SW 1271 (cell line): ENCODE measurements at regions not wholly inside any gene's neighbourhood (a gene's known extent, or its start where the extent isn't known, plus 50 kb on each side); places are given as distances from the start of the nearest gene placed in this dataset.
A peak's percentile ranks its signal among the peaks of the same experiment; 100 is the strongest.

Experiments
- DNase-seq, 2 experiments: peaks; one replicate each; lab custom pipeline; 2025; lab: John Stamatoyannopoulos, UW

GRCh38 chr5:28512648-28513047 is 1474.3 kb upstream of the CDH9 start:
- DNase-seq: no peak

GRCh38 chr5:28505121-28505520 is 1466.7 kb upstream of the CDH9 start:
- DNase-seq: no peak

- no peak for DNase-seq
Observed at GRCh38 chr5:28500511-28500910, 1462.1 kb upstream of the CDH9 start.

GRCh38 chr5:28499766-28500290 is 1461.4 kb upstream of the CDH9 start:
- DNase-seq: no peak

- DNase-seq: no peak
Observed at GRCh38 chr5:28495876-28496275, 1457.5 kb upstream of the CDH9 start.

GRCh38 chr5:28493456-28493855 is 1455.1 kb upstream of the CDH9 start:
- DNase-seq: no peak

- no peak for DNase-seq
Observed at GRCh38 chr5:28488752-28489151, 1450.4 kb upstream of the CDH9 start.

GRCh38 chr5:28483327-28484025 is 1445.1 kb upstream of the CDH9 start:
- DNase-seq: no peak

- DNase-seq: no peak
Observed at GRCh38 chr5:28473531-28474107, 1435.2 kb upstream of the CDH9 start.

- no peak for DNase-seq
Observed at GRCh38 chr5:28468166-28468565, 1429.8 kb upstream of the CDH9 start.

GRCh38 chr5:28463728-28464127 is 1425.3 kb upstream of the CDH9 start:
- no peak for DNase-seq

- DNase-seq: no peak
Observed at GRCh38 chr5:28451483-28451882, 1413.1 kb upstream of the CDH9 start.

- DNase-seq: no peak
Observed at GRCh38 chr5:28450997-28451396, 1412.6 kb upstream of the CDH9 start.

GRCh38 chr5:28448791-28449190 is 1410.4 kb upstream of the CDH9 start:
- DNase-seq: no peak

GRCh38 chr5:28430565-28431178 is 1392.3 kb upstream of the CDH9 start:
- DNase-seq: no peak

GRCh38 chr5:28421141-28421540 is 1382.8 kb upstream of the CDH9 start:
- DNase-seq: no peak

- DNase-seq: no peak
Observed at GRCh38 chr5:28415791-28416443, 1377.5 kb upstream of the CDH9 start.

GRCh38 chr5:28414619-28415018 is 1376.2 kb upstream of the CDH9 start:
- no peak for DNase-seq

- no peak for DNase-seq
Observed at GRCh38 chr5:28408651-28409050, 1370.3 kb upstream of the CDH9 start.

- peak; percentile 40 to 82 for DNase-seq
Observed at GRCh38 chr5:28408186-28408585, 1369.8 kb upstream of the CDH9 start.

- DNase-seq: no peak
Observed at GRCh38 chr5:28404363-28405071, 1366.1 kb upstream of the CDH9 start.

GRCh38 chr5:28403846-28404245 is 1365.5 kb upstream of the CDH9 start:
- no peak for DNase-seq
